ENCODE measurements at regions not wholly inside any gene's neighbourhood (a gene's known extent, or its start where the extent isn't known, plus 50 kb on each side); places are given as distances from the start of the nearest gene placed in this dataset.

GRCh38 chr1:115411371-115412063 lies 73.5 kb upstream of the NGF start:
- no peak for DNase-seq

DNA sequence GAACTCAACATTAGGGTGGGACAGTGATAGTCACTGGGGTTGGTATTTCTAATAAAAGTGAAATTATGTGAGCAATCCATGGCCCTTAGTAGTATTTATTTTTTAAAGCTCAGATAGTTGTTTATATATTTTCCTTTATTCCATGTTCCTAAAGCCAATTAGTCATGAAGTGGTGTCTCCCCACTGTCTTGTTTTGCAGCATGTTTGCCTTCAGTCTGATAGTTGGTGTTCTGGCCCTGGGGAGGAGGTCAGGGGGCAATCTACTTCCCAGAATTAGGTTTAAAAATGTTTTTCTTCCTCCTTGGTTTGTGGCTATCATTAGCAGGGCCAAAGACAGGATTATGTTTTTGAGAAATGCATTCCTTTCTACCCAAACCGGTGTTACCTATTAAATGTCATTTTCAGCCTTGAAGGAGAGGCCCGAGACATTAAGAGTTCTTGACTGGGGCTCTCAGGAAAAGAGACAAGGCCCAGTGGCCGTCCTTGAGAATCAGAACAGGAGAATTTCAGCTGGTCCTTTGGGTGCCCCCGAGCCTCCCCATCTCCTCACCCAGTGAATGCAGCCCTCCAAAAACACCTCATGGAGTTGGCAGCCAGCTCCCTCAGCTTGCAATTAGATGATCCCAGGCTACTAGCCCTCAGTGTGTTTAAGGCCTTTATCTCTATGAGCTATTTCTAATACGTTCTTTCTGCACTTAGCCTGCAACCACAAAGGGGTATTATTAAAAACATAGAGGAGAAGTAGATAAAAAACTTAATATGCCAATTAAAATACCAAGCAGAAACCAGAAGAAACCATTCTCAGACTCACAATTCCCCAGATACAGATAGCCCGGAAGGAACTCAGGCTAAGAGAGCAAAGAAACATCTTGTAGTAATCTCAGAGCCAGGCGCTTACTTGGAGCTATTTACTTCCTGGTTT lies 71.3 kb upstream of the NGF start:
- no peak for DNase-seq

- no peak for DNase-seq
Observed at GRCh38 chr1:115408533-115408932, 70.5 kb upstream of the NGF start.

GRCh38 chr1:115404911-115405310 lies 66.9 kb upstream of the NGF start:
- no peak for DNase-seq

- no peak for DNase-seq
Observed at GRCh38 chr1:115402753-115403184, 64.7 kb upstream of the NGF start.

- DNase-seq: no peak
Observed at GRCh38 chr1:115401676-115402075, 63.6 kb upstream of the NGF start.

- DNase-seq: no peak
Observed at GRCh38 chr1:115400891-115401290, 62.8 kb upstream of the NGF start.

GRCh38 chr1:115400426-115400825 lies 62.4 kb upstream of the NGF start:
- DNase-seq: no peak

DNA sequence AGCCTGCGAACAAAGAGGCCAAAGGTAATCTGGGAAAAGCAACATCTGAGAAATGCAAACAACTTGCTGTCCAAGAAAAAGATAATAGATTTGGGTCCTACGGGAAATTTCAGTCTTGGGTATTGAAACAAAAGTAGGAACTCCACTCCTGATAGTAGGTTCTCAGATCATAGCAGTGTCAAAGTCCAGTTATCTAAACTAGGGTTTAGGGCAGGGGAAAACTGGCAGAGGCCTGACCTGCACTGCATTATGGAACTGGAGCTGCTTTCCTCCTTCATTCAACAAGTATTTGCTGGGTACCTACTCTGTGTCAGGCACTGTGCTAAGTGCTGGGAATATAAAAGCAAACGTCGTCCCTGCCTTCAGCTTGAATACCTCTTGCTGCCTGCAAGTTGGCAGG lies 60.7 kb upstream of the NGF start:
- DNase-seq: no peak
